K562 (cell line): ENCODE measurements at regions not wholly inside any gene's neighbourhood (a gene's known extent, or its start where the extent isn't known, plus 50 kb on each side); places are given as distances from the start of the nearest gene placed in this dataset.

ENCODE experiments used
- CBX3 ChIP-seq, 2 experiments: IDR thresholded peaks; 1 replicate in 1 of 2; 2 replicates in 1 of 2; pipeline ENCODE4 v1.6.1; 2012; ENCODE audit warnings: inconsistent platforms in 2 of 2, low read length in 2 of 2, borderline replicate concordance in 1 of 2, control low read depth in 1 of 2
- CC2D1A ChIP-seq: fragments of 450-650 bp; IDR thresholded peaks from 2 replicates; pipeline ENCODE4 v1.6.1; 2017; ENCODE audit warnings: mild to moderate bottlenecking
- EP300 ChIP-seq: IDR thresholded peaks from 2 replicates; pipeline ENCODE4 v1.6.1; 2012; ENCODE audit warnings: low read length, improper control_type of control experiment
- HMGXB4 ChIP-seq: sonication (generic); formaldehyde crosslinking; IDR thresholded peaks from 2 replicates; pipeline ENCODE4 v1.8.1; 2023; ENCODE audit warnings: mild to moderate bottlenecking, missing genetic modification reagents
- LEF1 ChIP-seq: fragments of 450-650 bp; IDR thresholded peaks from 2 replicates; pipeline ENCODE4 v1.6.1; 2016; ENCODE audit warnings: mild to moderate bottlenecking
- MEF2D ChIP-seq: conservative IDR thresholded peaks from 2 replicates; pipeline ENCODE4 v1.6.1; 2016; ENCODE audit warnings: low read depth, missing genetic modification characterization, missing compliant biosample characterization
- NCOA4 ChIP-seq: fragments of 450-650 bp; IDR thresholded peaks from 2 replicates; pipeline ENCODE4 v1.6.1; 2018; ENCODE audit warnings: mild to moderate bottlenecking; ENCODE audit not compliant: partially characterized antibody
- NRF1 ChIP-seq, 2 experiments: fragments of 450-650 bp; IDR thresholded peaks in 1 of 2; conservative IDR thresholded peaks in 1 of 2; 2 replicates each; pipeline ENCODE4 v1.6.1; 2014; ENCODE audit warnings: mild to moderate bottlenecking in 2 of 2
- POLR3A ChIP-seq: IDR thresholded peaks from 2 replicates; pipeline ENCODE4 v1.6.1; 2011; ENCODE audit warnings: borderline replicate concordance, mild to moderate bottlenecking, moderate library complexity; ENCODE audit not compliant: insufficient read length, insufficient read depth; ENCODE audit errors: extremely low read depth
- RUNX1 ChIP-seq: sonication (generic); IDR thresholded peaks from 2 replicates; pipeline ENCODE4 v1.6.1; 2016; ENCODE audit warnings: antibody characterized with exemption, low read depth
- TOE1 ChIP-seq, 2 experiments: fragments of 450-650 bp in 1 of 2; sonication (generic) in 1 of 2; formaldehyde crosslinking in 1 of 2; IDR thresholded peaks; 2 replicates each; pipeline versions ENCODE4 v1.7.1 to v1.8.0; 2016 to 2022; ENCODE audit warnings: borderline replicate concordance in 2 of 2, mild to moderate bottlenecking in 2 of 2, antibody characterized with exemption in 1 of 2, inconsistent platforms in 1 of 2, low read depth in 1 of 2, missing genetic modification reagents in 1 of 2, moderate library complexity in 1 of 2
- ZNF140 ChIP-seq: fragments of 250-450 bp; sonication (Bioruptor Pico); IDR thresholded peaks from 2 replicates; pipeline ENCODE4 v1.8.0; 2021; ENCODE audit warnings: moderate library complexity, mild to moderate bottlenecking, inconsistent platforms
- ZNF407 ChIP-seq: fragments of 450-650 bp; IDR thresholded peaks from 2 replicates; pipeline ENCODE4 v1.6.1; 2016; ENCODE audit warnings: low read depth
- TF ChIP-seq, protein P1 (sequence below): fragments of 450-650 bp; formaldehyde crosslinking; IDR thresholded peaks from 2 replicates; pipeline ENCODE4 v1.4.0; 2020; ENCODE audit warnings: mild to moderate bottlenecking, moderate library complexity
- TF ChIP-seq, protein P2 (sequence below): sonication (generic); formaldehyde crosslinking; IDR thresholded peaks from 2 replicates; pipeline ENCODE4 v1.8.0; 2022; ENCODE audit warnings: missing genetic modification reagents, mild to moderate bottlenecking, moderate library complexity, borderline replicate concordance

GRCh38 chr12:14256555-14257169 lies 108.8 kb upstream of the ATF7IP start (continued):
- TF ChIP-seq, protein P1, sequence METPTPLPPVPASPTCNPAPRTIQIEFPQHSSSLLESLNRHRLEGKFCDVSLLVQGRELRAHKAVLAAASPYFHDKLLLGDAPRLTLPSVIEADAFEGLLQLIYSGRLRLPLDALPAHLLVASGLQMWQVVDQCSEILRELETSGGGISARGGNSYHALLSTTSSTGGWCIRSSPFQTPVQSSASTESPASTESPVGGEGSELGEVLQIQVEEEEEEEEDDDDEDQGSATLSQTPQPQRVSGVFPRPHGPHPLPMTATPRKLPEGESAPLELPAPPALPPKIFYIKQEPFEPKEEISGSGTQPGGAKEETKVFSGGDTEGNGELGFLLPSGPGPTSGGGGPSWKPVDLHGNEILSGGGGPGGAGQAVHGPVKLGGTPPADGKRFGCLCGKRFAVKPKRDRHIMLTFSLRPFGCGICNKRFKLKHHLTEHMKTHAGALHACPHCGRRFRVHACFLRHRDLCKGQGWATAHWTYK (CRISPR knock-in tag), result no peak
- no peak for TF ChIP-seq POLR3A
- TF ChIP-seq TOE1 (IDR thresholded peaks at IDR 0.05; ENCODE audit: borderline replicate concordance), result 0 out of 2 replicates have a peak, but pooled peaks have one; percentile 18
- TF ChIP-seq TOE1 (CRISPR knock-in tag; IDR thresholded peaks at IDR 0.05; ENCODE audit: borderline replicate concordance, low read depth), result no peak
- TF ChIP-seq EP300, result no peak
- TF ChIP-seq CC2D1A, result 0 out of 2 replicates have a peak, but pooled peaks have one; percentile 20
- TF ChIP-seq LEF1, result no peak; the same call in 1 of the 2 replicates
- TF ChIP-seq, protein P2, sequence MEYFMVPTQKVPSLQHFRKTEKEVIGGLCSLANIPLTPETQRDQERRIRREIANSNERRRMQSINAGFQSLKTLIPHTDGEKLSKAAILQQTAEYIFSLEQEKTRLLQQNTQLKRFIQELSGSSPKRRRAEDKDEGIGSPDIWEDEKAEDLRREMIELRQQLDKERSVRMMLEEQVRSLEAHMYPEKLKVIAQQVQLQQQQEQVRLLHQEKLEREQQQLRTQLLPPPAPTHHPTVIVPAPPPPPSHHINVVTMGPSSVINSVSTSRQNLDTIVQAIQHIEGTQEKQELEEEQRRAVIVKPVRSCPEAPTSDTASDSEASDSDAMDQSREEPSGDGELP (CRISPR knock-in tag), result no peak
- 0 out of 2 replicates have a peak, but pooled peaks have one; percentile 38 for TF ChIP-seq ZNF140 (CRISPR knock-in tag)
- TF ChIP-seq NCOA4, result no peak
- no peak for TF ChIP-seq RUNX1
- TF ChIP-seq ZNF407, result no peak
- no peak for TF ChIP-seq NRF1 (conservative IDR thresholded peaks at IDR 0.05 in 1 of 2, IDR thresholded peaks at IDR 0.05 in 1 of 2)
- TF ChIP-seq CBX3 (IDR thresholded peaks at IDR 0.05; ENCODE audit: borderline replicate concordance in 1 of 2, low read length in 2 of 2), result no peak
- TF ChIP-seq HMGXB4 (CRISPR knock-in tag), result no peak
- TF ChIP-seq MEF2D (tag), result no peak
